IPS-15b (cell line): ENCODE measurements at regions not wholly inside any gene's neighbourhood (a gene's known extent, or its start where the extent isn't known, plus 50 kb on each side); places are given as distances from the start of the nearest gene placed in this dataset.
A peak's percentile ranks its signal among the peaks of the same experiment; 100 is the strongest.

Source experiments
- H3K27me3 ChIP-seq: one replicate; pipeline ENCODE4 v1.6.1; 2013; ENCODE audit warnings: low read length; ENCODE audit not compliant: control insufficient read depth, insufficient read depth
- H3K36me3 ChIP-seq: one replicate; pipeline ENCODE4 v1.6.1; 2013; ENCODE audit warnings: low read length; ENCODE audit not compliant: control insufficient read depth, insufficient read depth
- H3K4me1 ChIP-seq: one replicate; pipeline ENCODE4 v1.6.1; 2013; ENCODE audit warnings: mild to moderate bottlenecking, low read length; ENCODE audit not compliant: control insufficient read depth, insufficient read depth
- H3K4me3 ChIP-seq: one replicate; pipeline ENCODE4 v1.5.1; 2013; ENCODE audit warnings: low read depth, low read length
- H3K9ac ChIP-seq: one replicate; pipeline ENCODE4 v1.6.1; 2013; ENCODE audit warnings: low read depth, mild to moderate bottlenecking, low read length
- H3K9me3 ChIP-seq: one replicate; pipeline ENCODE4 v1.6.1; 2013; ENCODE audit warnings: mild to moderate bottlenecking, low read length; ENCODE audit not compliant: control insufficient read depth, insufficient read depth

- Histone ChIP-seq H3K4me3 (no peak overlapping the region), H3K9ac (no peak overlapping the region), H3K9me3 (no peaks in the 10 kb centered on the region), H3K4me1 (peaks cover 3% of the 10 kb centered on the region), H3K36me3 (peaks cover 2% of the 10 kb centered on the region), H3K27me3 (no peaks in the 10 kb centered on the region)
These were observed 56.7 kb upstream of the BICD1 start for GRCh38 chr12:32049956-32050355.

- H3K4me3 ChIP-seq, result no peak overlapping the region
- H3K4me1 ChIP-seq, result peaks cover 6% of the 10 kb centered on the region
- H3K36me3 ChIP-seq, result peaks cover 2% of the 10 kb centered on the region
- no peaks in the 10 kb centered on the region for H3K27me3 ChIP-seq
- no peak overlapping the region for H3K9ac ChIP-seq
- no peaks in the 10 kb centered on the region for H3K9me3 ChIP-seq
These were observed 55.0 kb upstream of the BICD1 start for GRCh38 chr12:32051511-32052211.

GRCh38 chr12:32052212-32052713 lies 54.4 kb upstream of the BICD1 start:
- H3K9me3 ChIP-seq, result no peaks in the 10 kb centered on the region
- peaks cover 6% of the 10 kb centered on the region for H3K4me1 ChIP-seq
- H3K27me3 ChIP-seq, result no peaks in the 10 kb centered on the region
- H3K9ac ChIP-seq, result peak overlapping the region; percentile 16
- no peak overlapping the region for H3K4me3 ChIP-seq
- H3K36me3 ChIP-seq, result peaks cover 2% of the 10 kb centered on the region

DNA sequence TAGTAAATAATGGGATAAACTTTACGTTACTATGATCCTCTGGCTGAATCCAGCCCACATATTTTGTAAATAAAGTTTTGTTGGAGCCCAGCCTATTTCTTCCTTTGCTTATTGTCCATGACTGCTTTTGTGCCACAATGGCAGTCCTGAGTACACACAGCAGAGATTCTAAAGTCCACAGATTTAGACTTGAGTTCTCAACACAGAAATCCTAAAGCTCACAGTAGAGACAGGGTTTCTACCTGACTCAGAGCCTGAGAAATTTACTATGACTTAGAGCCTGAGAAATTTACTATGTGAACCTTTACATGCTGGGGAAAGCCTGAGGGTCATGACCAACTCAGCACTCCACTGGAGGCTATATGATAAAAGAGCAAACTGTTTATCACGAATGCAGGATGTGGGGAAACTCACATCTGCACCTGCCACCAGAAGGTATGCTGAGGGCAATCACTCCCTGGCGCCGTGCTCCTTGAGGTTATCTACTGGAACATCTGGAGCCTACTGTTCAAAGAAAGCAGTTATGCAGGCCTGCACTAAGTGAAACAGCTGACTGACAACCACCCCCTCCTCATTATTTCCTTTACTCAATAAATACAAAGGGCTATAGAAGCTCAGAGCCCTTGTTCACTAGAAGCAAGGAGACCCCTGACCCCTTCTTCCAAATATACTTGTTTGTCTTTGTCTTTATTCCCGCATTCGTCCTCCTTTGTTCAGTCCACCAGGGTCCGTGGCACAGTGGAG lies 52.6 kb upstream of the BICD1 start:
- no peaks in the 10 kb centered on the region for H3K36me3 ChIP-seq
- H3K27me3 ChIP-seq, result no peaks in the 10 kb centered on the region
- H3K9ac ChIP-seq, result no peak overlapping the region
- H3K4me1 ChIP-seq, result peaks cover 6% of the 10 kb centered on the region
- H3K4me3 ChIP-seq, result no peak overlapping the region
- H3K9me3 ChIP-seq, result no peaks in the 10 kb centered on the region
